ENCODE measurements at regions not wholly inside any gene's neighbourhood (a gene's known extent, or its start where the extent isn't known, plus 50 kb on each side); places are given as distances from the start of the nearest gene placed in this dataset.

DNA sequence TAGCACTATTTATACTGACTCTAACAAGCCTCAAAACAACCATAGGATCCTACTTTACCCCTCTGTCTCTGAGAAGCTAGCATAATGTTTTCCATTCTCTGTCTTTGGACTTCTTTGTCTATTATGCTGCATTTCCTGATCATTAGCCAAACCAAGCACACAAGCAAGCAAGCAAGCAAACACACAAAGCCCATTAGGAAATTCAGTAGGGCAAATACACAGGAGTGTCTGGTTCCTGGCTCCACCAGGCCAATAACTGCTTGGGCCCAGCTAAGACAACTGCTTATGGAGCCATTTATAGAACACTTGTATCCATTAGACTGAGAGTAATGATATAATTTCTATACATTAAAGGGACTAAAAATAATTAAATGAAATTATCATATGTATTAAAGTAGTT is 952.9 kb upstream of the EPHA7 start:
- H3K27me3 ChIP-seq = no peaks in the 10 kb centered on the region
- H3K4me3 ChIP-seq = no peak overlapping the region
- H3K36me3 ChIP-seq = no peaks in the 10 kb centered on the region
- no peak for DNase-seq
- H3K9me3 ChIP-seq = no peaks in the 10 kb centered on the region
- TF ChIP-seq, protein P1, sequence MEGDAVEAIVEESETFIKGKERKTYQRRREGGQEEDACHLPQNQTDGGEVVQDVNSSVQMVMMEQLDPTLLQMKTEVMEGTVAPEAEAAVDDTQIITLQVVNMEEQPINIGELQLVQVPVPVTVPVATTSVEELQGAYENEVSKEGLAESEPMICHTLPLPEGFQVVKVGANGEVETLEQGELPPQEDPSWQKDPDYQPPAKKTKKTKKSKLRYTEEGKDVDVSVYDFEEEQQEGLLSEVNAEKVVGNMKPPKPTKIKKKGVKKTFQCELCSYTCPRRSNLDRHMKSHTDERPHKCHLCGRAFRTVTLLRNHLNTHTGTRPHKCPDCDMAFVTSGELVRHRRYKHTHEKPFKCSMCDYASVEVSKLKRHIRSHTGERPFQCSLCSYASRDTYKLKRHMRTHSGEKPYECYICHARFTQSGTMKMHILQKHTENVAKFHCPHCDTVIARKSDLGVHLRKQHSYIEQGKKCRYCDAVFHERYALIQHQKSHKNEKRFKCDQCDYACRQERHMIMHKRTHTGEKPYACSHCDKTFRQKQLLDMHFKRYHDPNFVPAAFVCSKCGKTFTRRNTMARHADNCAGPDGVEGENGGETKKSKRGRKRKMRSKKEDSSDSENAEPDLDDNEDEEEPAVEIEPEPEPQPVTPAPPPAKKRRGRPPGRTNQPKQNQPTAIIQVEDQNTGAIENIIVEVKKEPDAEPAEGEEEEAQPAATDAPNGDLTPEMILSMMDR (IDR thresholded peaks at IDR 0.05) = no peak
- no peak for TF ChIP-seq POLR2A (IDR thresholded peaks at IDR 0.05)
- no peak overlapping the region for H3K27ac ChIP-seq
- H3K4me1 ChIP-seq = no peaks in the 10 kb centered on the region

DNA sequence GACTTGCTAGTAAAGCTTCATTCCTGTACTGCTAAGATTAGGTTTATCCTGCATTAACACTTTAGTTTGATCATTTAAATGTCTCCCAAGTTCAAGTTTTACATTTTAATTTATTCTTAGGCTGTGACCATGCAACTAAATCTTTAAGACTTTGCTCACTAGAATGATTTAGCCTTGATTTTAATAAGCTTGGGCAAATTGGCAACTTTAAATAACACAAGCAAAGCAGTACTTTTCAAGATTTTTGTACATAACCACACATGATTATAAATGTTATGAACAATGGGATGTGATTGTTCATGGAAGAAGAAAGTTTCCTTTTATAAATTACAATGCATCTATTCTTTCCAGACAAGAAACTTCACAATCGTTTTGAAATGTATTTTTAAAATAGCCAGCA is 948.0 kb upstream of the EPHA7 start:
- Histone ChIP-seq H3K4me1 (no peaks in the 10 kb centered on the region), H3K9me3 (no peaks in the 10 kb centered on the region), H3K27me3 (no peaks in the 10 kb centered on the region), H3K4me3 (no peak overlapping the region), H3K27ac (no peak overlapping the region), H3K36me3 (no peaks in the 10 kb centered on the region)
- TF ChIP-seq POLR2A (IDR thresholded peaks at IDR 0.05) = no peak
- TF ChIP-seq, protein P1 (IDR thresholded peaks at IDR 0.05) = no peak
- DNase-seq = no peak

DNA sequence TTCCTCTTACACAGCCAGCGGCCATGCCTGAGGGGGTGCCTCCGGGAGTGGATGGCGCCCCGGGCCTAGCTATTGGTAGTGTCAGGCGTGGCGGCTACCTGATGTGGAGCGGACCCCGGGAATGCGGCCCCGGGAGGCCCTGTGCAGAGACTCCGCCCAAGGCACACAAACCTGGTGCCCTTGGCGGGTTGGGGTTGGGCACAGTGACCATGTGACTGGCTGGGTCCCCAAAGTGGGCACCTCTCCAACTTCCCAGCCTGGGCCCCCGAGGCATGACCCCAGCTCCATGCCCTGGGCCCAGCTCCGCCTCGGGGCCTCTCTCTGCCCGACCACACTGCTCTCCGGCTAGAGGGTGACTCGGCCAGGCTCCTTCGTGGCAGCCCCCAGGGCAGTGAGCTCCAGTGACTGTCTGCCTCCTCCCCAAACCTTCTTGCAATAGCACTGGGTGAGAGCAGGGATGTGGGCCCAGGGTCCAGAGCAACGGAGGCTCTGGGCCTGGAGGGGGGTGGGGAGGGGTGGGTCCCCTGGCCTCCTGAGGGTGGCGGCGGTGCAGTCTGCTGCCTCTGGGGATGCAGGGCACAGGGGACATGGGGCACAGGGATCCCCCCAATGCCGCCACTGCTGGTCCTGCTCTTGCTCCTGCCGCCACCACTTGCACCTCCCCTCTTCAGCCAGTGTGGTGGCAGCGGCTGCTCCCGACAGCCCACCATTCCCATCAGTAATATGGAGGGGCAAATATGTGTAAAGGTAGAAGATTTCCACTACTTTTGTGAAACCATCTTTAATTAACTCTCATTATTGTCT is 942.9 kb upstream of the EPHA7 start:
- no peaks in the 10 kb centered on the region for H3K36me3 ChIP-seq
- H3K4me3 ChIP-seq = no peak overlapping the region
- no peaks in the 10 kb centered on the region for H3K4me1 ChIP-seq
- TF ChIP-seq, protein P1 (IDR thresholded peaks at IDR 0.05) = no peak
- no peak for TF ChIP-seq POLR2A (IDR thresholded peaks at IDR 0.05)
- DNase-seq = peak in 2 of 3 donors; percentile 34 to 41
- no peaks in the 10 kb centered on the region for H3K27me3 ChIP-seq
- H3K27ac ChIP-seq = no peak overlapping the region
- H3K9me3 ChIP-seq = no peaks in the 10 kb centered on the region

DNA sequence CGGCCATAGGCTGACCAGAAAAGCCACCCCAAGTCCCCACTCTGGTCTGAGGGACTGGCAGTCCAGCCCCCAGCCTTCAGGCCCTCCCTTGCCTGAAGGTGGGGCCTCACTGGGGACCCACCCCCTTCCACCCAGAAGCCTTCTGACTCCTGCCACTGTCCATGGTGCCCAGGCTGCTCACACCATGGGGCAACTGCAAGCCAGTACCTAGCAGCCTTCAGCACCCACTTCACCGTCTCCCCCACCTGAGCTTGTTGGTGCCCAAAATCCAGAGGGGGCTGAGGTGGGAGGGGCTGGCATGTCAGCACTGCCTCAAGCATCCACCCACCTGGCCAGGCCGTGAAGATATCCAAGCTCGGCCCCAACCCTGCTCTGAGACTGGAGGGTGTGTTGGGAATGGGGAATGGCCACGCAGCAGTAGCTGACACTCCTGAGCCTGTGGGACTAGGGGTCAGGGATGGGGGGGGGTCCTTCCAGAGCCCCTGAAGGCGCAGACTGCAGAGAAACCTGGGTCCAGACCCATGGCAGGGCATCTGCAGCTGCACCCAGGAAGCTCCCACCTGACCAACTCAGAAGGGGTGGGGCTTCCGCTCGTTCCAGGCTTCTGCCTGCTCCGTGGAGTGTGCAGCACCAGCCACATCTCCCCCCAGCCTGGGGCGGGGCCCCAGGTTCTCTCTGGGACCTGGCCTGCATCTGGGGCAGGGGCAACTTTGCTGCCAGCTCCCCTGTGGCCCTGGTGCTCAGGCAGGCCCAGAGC is 942.1 kb upstream of the EPHA7 start:
- Histone ChIP-seq H3K9me3 (no peaks in the 10 kb centered on the region), H3K36me3 (no peaks in the 10 kb centered on the region), H3K27me3 (no peaks in the 10 kb centered on the region), H3K4me3 (no peak overlapping the region), H3K4me1 (no peaks in the 10 kb centered on the region), H3K27ac (no peak overlapping the region)
- peak in 1 of 3 donors; percentile 37 for DNase-seq
- TF ChIP-seq, protein P1 (IDR thresholded peaks at IDR 0.05) = no peak
- TF ChIP-seq POLR2A (IDR thresholded peaks at IDR 0.05) = no peak

DNA sequence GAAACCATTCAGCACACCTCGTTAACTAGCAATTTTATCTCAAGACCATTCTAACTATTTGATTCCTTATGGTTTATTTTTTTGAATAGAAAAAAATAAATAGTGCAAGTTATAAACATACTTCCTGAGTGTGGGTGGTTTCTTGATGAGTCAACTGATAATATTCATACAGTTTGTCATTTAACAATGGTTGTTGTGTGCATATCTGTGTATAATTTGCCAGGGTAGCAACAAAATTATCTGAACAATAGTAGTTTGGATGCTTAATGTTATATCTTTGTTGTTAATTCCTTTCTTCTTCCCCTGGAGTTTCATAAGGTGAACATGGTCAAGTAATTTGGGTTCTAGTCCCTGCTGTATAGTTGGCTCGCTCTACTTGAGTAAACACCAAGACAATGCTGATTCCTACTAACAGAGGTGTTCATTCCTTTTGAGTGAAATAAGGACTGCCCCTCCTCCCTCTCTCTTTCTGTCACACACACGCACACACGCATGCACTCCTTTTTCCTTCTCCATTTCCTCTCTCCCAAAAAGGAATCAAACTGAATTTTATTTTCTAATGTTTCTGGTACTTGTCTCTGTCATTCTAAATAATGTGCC is 938.1 kb upstream of the EPHA7 start:
- H3K36me3 ChIP-seq = no peaks in the 10 kb centered on the region
- H3K4me3 ChIP-seq = no peak overlapping the region
- no peaks in the 10 kb centered on the region for H3K4me1 ChIP-seq
- no peaks in the 10 kb centered on the region for H3K9me3 ChIP-seq
- TF ChIP-seq, protein P1 (IDR thresholded peaks at IDR 0.05) = no peak
- TF ChIP-seq POLR2A (IDR thresholded peaks at IDR 0.05) = no peak
- no peak for DNase-seq
- H3K27ac ChIP-seq = no peak overlapping the region
- H3K27me3 ChIP-seq = no peaks in the 10 kb centered on the region
